Right lobe of liver (tissue), 6 donors: ENCODE measurements at regions not wholly inside any gene's neighbourhood (a gene's known extent, or its start where the extent isn't known, plus 50 kb on each side); places are given as distances from the start of the nearest gene placed in this dataset.
A peak's percentile ranks its signal among the peaks of the same experiment; 100 is the strongest.
"Not testable (repeated sequence)": the region's sequence is repeated elsewhere in the genome, so short reads cannot be mapped to it uniquely, and the experiment has no call there.

Source experiments
- ATAC-seq, 4 donors: fragments of 200-7000 bp; cut with Tn5 transposase; one replicate each; pipeline ENCODE4 v1.9.1; 2020; ENCODE audit warnings: mild to moderate bottlenecking in 4 of 4, moderate library complexity in 4 of 4
- DNase-seq, 3 donors: peaks; one replicate each; pipeline ENCODE4 v3.0.0-alpha.2; 2020
- H3K27ac ChIP-seq, 3 donors: fragments of 200-600 bp; one replicate each; pipeline ENCODE4 v1.8.0; 2022
- H3K27me3 ChIP-seq, 2 donors: fragments of 200-600 bp; one replicate each; pipeline ENCODE4 v1.8.0; 2022
- H3K36me3 ChIP-seq, 4 donors: fragments of 200-600 bp; sonication (generic) in 1 of 4; one replicate each; pipeline versions ENCODE4 v1.5.1 to v1.8.0; 2017 to 2022; ENCODE audit warnings: control low read depth in 1 of 4
- H3K4me1 ChIP-seq, 4 donors: fragments of 200-600 bp; sonication (generic) in 1 of 4; one replicate each; pipeline versions ENCODE4 v1.5.1 to v1.8.0; 2017 to 2022; ENCODE audit warnings: control low read depth in 1 of 4
- H3K4me3 ChIP-seq, 3 donors: fragments of 200-600 bp; one replicate each; pipeline ENCODE4 v1.8.0; 2022
- H3K9me3 ChIP-seq, 4 donors: fragments of 200-600 bp; sonication (generic) in 1 of 4; one replicate each; pipeline versions ENCODE4 v1.5.1 to v1.8.0; 2017 to 2022; ENCODE audit warnings: control low read depth in 1 of 4
- CTCF ChIP-seq, 4 donors: fragments of 200-600 bp in 3 of 4; fragments of 450-650 bp in 1 of 4; IDR thresholded peaks; one replicate each; pipeline versions ENCODE4 v1.5.1 to v1.8.0; 2016 to 2022; ENCODE audit warnings: antibody characterized with exemption in 4 of 4, mild to moderate bottlenecking in 2 of 4
- POLR2A ChIP-seq: fragments of 450-650 bp; IDR thresholded peaks from one replicate; pipeline ENCODE4 v1.6.1; 2017; ENCODE audit warnings: antibody characterized with exemption, mild to moderate bottlenecking
- WGBS: methylation state at CpG from one replicate; pipeline ENCODE4 v1.1.6; 2018; ENCODE audit warnings: low coverage, low lambda C conversion rate; ENCODE audit not compliant: insufficient coverage; ENCODE audit errors: missing lambda C conversion rate; 5-methylcytosine and 5-hydroxymethylcytosine counted together
- intact Hi-C, 2 donors: fragments of 100-400 bp; cut with DNase I; formaldehyde crosslinking; loops; one replicate each; pipeline versions ENCODE4 v1.11.2 to v1.14.1; 2022
- donor health status: DM: no; HTN: yes; CAD: no.
- donor health status: DM: no; HTN: no; CAD: no.
- donor health status: DM: no; HTN: no; CAD: no.
- donor health status: DM: no; HTN: yes; CAD: no.
- donor health status: DM: no; HTN: yes; CAD: no.

GRCh38 chr9:85471791-85472190 lies 270.0 kb downstream of the AGTPBP1 start:
- H3K4me1 ChIP-seq = no peaks in the 10 kb centered on the region
- TF ChIP-seq POLR2A (no peak), CTCF (IDR thresholded peaks at IDR 0.05) (no peak)
- H3K4me3 ChIP-seq = no peak overlapping the region
- H3K27me3 ChIP-seq = no peaks in the 10 kb centered on the region
- no CpG with 5 or more reads among the region's 1 CpG for WGBS
- H3K9me3 ChIP-seq = no peaks in the 10 kb centered on the region
- intact Hi-C loops = no loop called here
- ATAC-seq (no peak), DNase-seq (no peak)
- no peaks in the 10 kb centered on the region for H3K36me3 ChIP-seq
- no peak overlapping the region for H3K27ac ChIP-seq

- Histone ChIP-seq H3K4me3 (no peak overlapping the region), H3K27ac (no peak overlapping the region), H3K27me3 (no peaks in the 10 kb centered on the region), H3K36me3 (no peaks in the 10 kb centered on the region), H3K4me1 (no peaks in the 10 kb centered on the region), H3K9me3 (no peaks in the 10 kb centered on the region)
- 76% methylated on average over 10 of the region's 10 CpGs for WGBS
- no peak for ATAC-seq
- DNase-seq = no peak
- intact Hi-C loops = no loop called here
- TF ChIP-seq CTCF (IDR thresholded peaks at IDR 0.05) (no peak), POLR2A (no peak)
These were observed 272.7 kb downstream of the AGTPBP1 start for GRCh38 chr9:85469041-85469440.

GRCh38 chr9:85466834-85467233 lies 274.9 kb downstream of the AGTPBP1 start:
- H3K9me3 ChIP-seq = no peaks in the 10 kb centered on the region
- no peaks in the 10 kb centered on the region for H3K36me3 ChIP-seq
- H3K27ac ChIP-seq = no peak overlapping the region
- WGBS = 53% methylated on average over 10 of the region's 10 CpGs
- no peak overlapping the region for H3K4me3 ChIP-seq
- no peak for DNase-seq
- ATAC-seq = no peak
- intact Hi-C loops = no loop called here
- TF ChIP-seq CTCF (IDR thresholded peaks at IDR 0.05) (no peak), POLR2A (no peak)
- no peaks in the 10 kb centered on the region for H3K4me1 ChIP-seq
- H3K27me3 ChIP-seq = no peaks in the 10 kb centered on the region

GRCh38 chr9:85458114-85458864 lies 283.5 kb downstream of the AGTPBP1 start:
- intact Hi-C loops, H3K9me3 ChIP-seq, ATAC-seq, H3K36me3 ChIP-seq, H3K27ac ChIP-seq, DNase-seq, H3K4me3 ChIP-seq, H3K27me3 ChIP-seq, H3K4me1 ChIP-seq: not testable (repeated sequence)
- WGBS = 74% methylated on average over 4 of the region's 5 CpGs

- H3K4me3 ChIP-seq = no peak overlapping the region
- intact Hi-C loops = no loop called here
- no peaks in the 10 kb centered on the region for H3K36me3 ChIP-seq
- peak in 1 of 3 donors; percentile 41 for DNase-seq
- no peaks in the 10 kb centered on the region for H3K27me3 ChIP-seq
- TF ChIP-seq POLR2A (no peak), CTCF (IDR thresholded peaks at IDR 0.05) (no peak)
- peak; percentile 75 to 92 (median 89) for ATAC-seq
- H3K27ac ChIP-seq = no peak overlapping the region
- WGBS = 46% methylated on average over 4 of the region's 5 CpGs
- no peaks in the 10 kb centered on the region for H3K4me1 ChIP-seq
- no peaks in the 10 kb centered on the region for H3K9me3 ChIP-seq
These were observed 287.9 kb downstream of the AGTPBP1 start for GRCh38 chr9:85453850-85454249.
